ENCODE measurements at regions not wholly inside any gene's neighbourhood (a gene's known extent, or its start where the extent isn't known, plus 50 kb on each side); places are given as distances from the start of the nearest gene placed in this dataset.

DNA sequence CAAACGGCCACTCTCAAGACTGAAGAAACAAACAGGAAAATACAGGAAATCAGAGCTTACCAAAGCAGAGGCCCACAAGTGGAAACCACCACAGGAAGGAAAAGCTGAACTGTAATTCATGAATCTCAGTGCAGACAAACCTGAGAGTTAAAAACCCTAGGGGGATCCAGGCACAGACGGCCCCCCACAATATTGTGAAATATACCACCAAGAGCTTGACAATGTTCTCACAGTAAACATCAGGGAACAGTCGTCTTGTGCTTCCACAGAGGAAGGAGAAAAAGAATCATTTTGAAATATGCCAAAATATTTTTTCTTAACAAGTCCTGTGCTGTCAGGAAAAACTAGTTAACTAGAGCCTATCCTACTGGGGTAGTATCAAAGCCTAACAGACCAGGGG is 68.2 kb upstream of the NRG3 start:
- TF ChIP-seq, protein P1, sequence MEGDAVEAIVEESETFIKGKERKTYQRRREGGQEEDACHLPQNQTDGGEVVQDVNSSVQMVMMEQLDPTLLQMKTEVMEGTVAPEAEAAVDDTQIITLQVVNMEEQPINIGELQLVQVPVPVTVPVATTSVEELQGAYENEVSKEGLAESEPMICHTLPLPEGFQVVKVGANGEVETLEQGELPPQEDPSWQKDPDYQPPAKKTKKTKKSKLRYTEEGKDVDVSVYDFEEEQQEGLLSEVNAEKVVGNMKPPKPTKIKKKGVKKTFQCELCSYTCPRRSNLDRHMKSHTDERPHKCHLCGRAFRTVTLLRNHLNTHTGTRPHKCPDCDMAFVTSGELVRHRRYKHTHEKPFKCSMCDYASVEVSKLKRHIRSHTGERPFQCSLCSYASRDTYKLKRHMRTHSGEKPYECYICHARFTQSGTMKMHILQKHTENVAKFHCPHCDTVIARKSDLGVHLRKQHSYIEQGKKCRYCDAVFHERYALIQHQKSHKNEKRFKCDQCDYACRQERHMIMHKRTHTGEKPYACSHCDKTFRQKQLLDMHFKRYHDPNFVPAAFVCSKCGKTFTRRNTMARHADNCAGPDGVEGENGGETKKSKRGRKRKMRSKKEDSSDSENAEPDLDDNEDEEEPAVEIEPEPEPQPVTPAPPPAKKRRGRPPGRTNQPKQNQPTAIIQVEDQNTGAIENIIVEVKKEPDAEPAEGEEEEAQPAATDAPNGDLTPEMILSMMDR (conservative IDR thresholded peaks at IDR 0.05 in 1 of 2, IDR thresholded peaks at IDR 0.05 in 1 of 2; ENCODE audit: low read depth in 1 of 2, low read length in 2 of 2) = no peak
- TF ChIP-seq EZH2 (IDR thresholded peaks at IDR 0.05; ENCODE audit: low read length, missing control alignments) = no peak

All from fibroblast of lung (primary cell).